Liver (tissue), 8 donors: ENCODE measurements at regions not wholly inside any gene's neighbourhood (a gene's known extent, or its start where the extent isn't known, plus 50 kb on each side); places are given as distances from the start of the nearest gene placed in this dataset.

Experiments used
- DNase-seq: peaks from one replicate; pipeline ENCODE4 v3.0.0-alpha.2; 2017; ENCODE audit warnings: low spot score
- H3K27ac ChIP-seq, 2 donors: one replicate each; pipeline ENCODE4 v1.7.0; 2013; ENCODE audit warnings: inconsistent platforms in 2 of 2, low read length in 2 of 2, control low read depth in 1 of 2, low read depth in 1 of 2, mild to moderate bottlenecking in 1 of 2
- H3K27me3 ChIP-seq, 4 donors: one replicate each; pipeline versions ENCODE4 v1.6.1 to v1.7.0; 2013; ENCODE audit warnings: low read length in 3 of 4, inconsistent platforms in 1 of 4, mild to moderate bottlenecking in 1 of 4, moderate library complexity in 1 of 4; ENCODE audit not compliant: control insufficient read depth in 4 of 4, insufficient read depth in 4 of 4
- H3K36me3 ChIP-seq, 4 donors: one replicate each; pipeline versions ENCODE4 v1.6.1 to v1.7.0; 2013; ENCODE audit warnings: low read length in 3 of 4, mild to moderate bottlenecking in 3 of 4, low read depth in 1 of 4, moderate library complexity in 1 of 4; ENCODE audit not compliant: control insufficient read depth in 4 of 4, insufficient read depth in 3 of 4
- H3K4me1 ChIP-seq, 4 donors: one replicate each; pipeline versions ENCODE4 v1.6.1 to v1.7.0; 2013; ENCODE audit warnings: low read length in 3 of 4, mild to moderate bottlenecking in 3 of 4, moderate library complexity in 1 of 4; ENCODE audit not compliant: control insufficient read depth in 4 of 4, insufficient read depth in 4 of 4
- H3K4me3 ChIP-seq, 3 donors: one replicate each; pipeline versions ENCODE4 v1.6.1 to v1.7.0; 2013; ENCODE audit warnings: low read length in 3 of 3, control low read depth in 1 of 3, low read depth in 1 of 3, mild to moderate bottlenecking in 1 of 3
- H3K9ac ChIP-seq, 2 donors: one replicate each; pipeline ENCODE4 v1.7.0; 2013; ENCODE audit warnings: low read length in 2 of 2, mild to moderate bottlenecking in 2 of 2, moderate library complexity in 2 of 2, control low read depth in 1 of 2, low read depth in 1 of 2
- H3K9me3 ChIP-seq, 4 donors: one replicate each; pipeline versions ENCODE4 v1.6.1 to v1.7.0; 2013; ENCODE audit warnings: low read length in 3 of 4; ENCODE audit not compliant: control insufficient read depth in 4 of 4
- ATF3 ChIP-seq: IDR thresholded peaks from 2 replicates; pipeline ENCODE4 v1.6.1; 2016; ENCODE audit warnings: antibody characterized with exemption
- EGR1 ChIP-seq, 2 donors: IDR thresholded peaks; 2 replicates each; pipeline ENCODE4 v1.6.1; 2016 to 2018; ENCODE audit warnings: antibody characterized with exemption in 2 of 2, low read depth in 2 of 2
- FOXA1 ChIP-seq: IDR thresholded peaks from 2 replicates; pipeline ENCODE4 v1.6.1; 2016; ENCODE audit warnings: antibody characterized with exemption
- FOXA2 ChIP-seq: IDR thresholded peaks from 2 replicates; pipeline ENCODE4 v1.6.1; 2016; ENCODE audit warnings: antibody characterized with exemption
- GABPA ChIP-seq, 2 donors: IDR thresholded peaks in 1 of 2; conservative IDR thresholded peaks in 1 of 2; 2 replicates each; pipeline ENCODE4 v1.6.1; 2016; ENCODE audit warnings: antibody characterized with exemption in 2 of 2, mild to moderate bottlenecking in 1 of 2, moderate library complexity in 1 of 2
- HNF4A ChIP-seq, 2 donors: conservative IDR thresholded peaks; 2 replicates each; pipeline ENCODE4 v1.6.1; 2016; ENCODE audit warnings: antibody characterized with exemption in 2 of 2, mild to moderate bottlenecking in 2 of 2
- HNF4G ChIP-seq: IDR thresholded peaks from 2 replicates; pipeline ENCODE4 v1.6.1; 2016; ENCODE audit warnings: antibody characterized with exemption
- JUND ChIP-seq, 2 donors: IDR thresholded peaks; 2 replicates each; pipeline ENCODE4 v1.6.1; 2016; ENCODE audit warnings: antibody characterized with exemption in 2 of 2
- NR2F2 ChIP-seq: IDR thresholded peaks from 2 replicates; pipeline ENCODE4 v1.6.1; 2016; ENCODE audit warnings: antibody characterized with exemption
- RAD21 ChIP-seq, 2 donors: IDR thresholded peaks; 2 replicates each; pipeline ENCODE4 v1.6.1; 2016; ENCODE audit warnings: antibody characterized with exemption in 2 of 2, mild to moderate bottlenecking in 2 of 2
- RXRA ChIP-seq, 2 donors: IDR thresholded peaks; 2 replicates each; pipeline ENCODE4 v1.6.1; 2017 to 2018; ENCODE audit warnings: antibody characterized with exemption in 2 of 2, mild to moderate bottlenecking in 1 of 2
- SP1 ChIP-seq: IDR thresholded peaks from 2 replicates; pipeline ENCODE4 v1.6.1; 2018; ENCODE audit warnings: antibody characterized with exemption, mild to moderate bottlenecking
- TAF1 ChIP-seq: conservative IDR thresholded peaks from 2 replicates; pipeline ENCODE4 v1.6.1; 2016; ENCODE audit warnings: antibody characterized with exemption, mild to moderate bottlenecking
- YY1 ChIP-seq: IDR thresholded peaks from 2 replicates; pipeline ENCODE4 v1.6.1; 2016; ENCODE audit warnings: antibody characterized with exemption, mild to moderate bottlenecking
- WGBS: extraction: QIAGEN DNeasy Blood & Tissue Kit; methylation state at CpG from one replicate; pipeline ENCODE4 v1.1.7; 2013; 5-methylcytosine and 5-hydroxymethylcytosine counted together
- TF ChIP-seq, protein P1 (sequence below): IDR thresholded peaks from 2 replicates; pipeline ENCODE4 v1.6.1; 2016; ENCODE audit warnings: antibody characterized with exemption
- TF ChIP-seq, protein P2 (sequence below): fragments of 150-350 bp; IDR thresholded peaks from 2 replicates; pipeline ENCODE4 v1.5.1; 2017; ENCODE audit warnings: improper control_type of control experiment, low read depth, low read length; ENCODE audit not compliant: missing input control
- TF ChIP-seq, protein P3 (sequence below): IDR thresholded peaks from 2 replicates; pipeline ENCODE4 v1.6.1; 2016; ENCODE audit warnings: antibody characterized with exemption, mild to moderate bottlenecking
- TF ChIP-seq, protein P4 (sequence below): IDR thresholded peaks from 2 replicates; pipeline ENCODE4 v1.6.1; 2016; ENCODE audit warnings: antibody characterized with exemption
- donor health status: healthy.
- donor health status: healthy.
- donor health status: healthy.
- donor health status: healthy.
- donor health status: healthy.

GRCh38 chr2:138432971-138433370 lies 68.6 kb upstream of the SPOPL start:
- Histone ChIP-seq H3K4me1 (peaks cover 3 to 10% (median 8%) of the 10 kb centered on the region in 4 donors), H3K4me3 (no peak overlapping the region), H3K36me3 (no peaks in the 10 kb centered on the region), H3K9me3 (no peaks in the 10 kb centered on the region), H3K9ac (no peak overlapping the region), H3K27me3 (no peaks in the 10 kb centered on the region), H3K27ac (no peak overlapping the region)
- TF ChIP-seq FOXA2 (no peak), YY1 (no peak), TAF1 (no peak), SP1 (no peak), RXRA (IDR thresholded peaks at IDR 0.05) (no peak), NR2F2 (no peak), RAD21 (IDR thresholded peaks at IDR 0.05) (no peak), ATF3 (no peak), FOXA1 (no peak), HNF4A (conservative IDR thresholded peaks at IDR 0.05) (no peak), GABPA (IDR thresholded peaks at IDR 0.05 in 1 of 2, conservative IDR thresholded peaks at IDR 0.05 in 1 of 2) (no peak), HNF4G (no peak), EGR1 (IDR thresholded peaks at IDR 0.05; ENCODE audit: low read depth in 2 of 2) (no peak), JUND (IDR thresholded peaks at IDR 0.05) (no peak)
- TF ChIP-seq, protein P1, sequence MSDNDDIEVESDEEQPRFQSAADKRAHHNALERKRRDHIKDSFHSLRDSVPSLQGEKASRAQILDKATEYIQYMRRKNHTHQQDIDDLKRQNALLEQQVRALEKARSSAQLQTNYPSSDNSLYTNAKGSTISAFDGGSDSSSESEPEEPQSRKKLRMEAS: no peak
- TF ChIP-seq, protein P2, sequence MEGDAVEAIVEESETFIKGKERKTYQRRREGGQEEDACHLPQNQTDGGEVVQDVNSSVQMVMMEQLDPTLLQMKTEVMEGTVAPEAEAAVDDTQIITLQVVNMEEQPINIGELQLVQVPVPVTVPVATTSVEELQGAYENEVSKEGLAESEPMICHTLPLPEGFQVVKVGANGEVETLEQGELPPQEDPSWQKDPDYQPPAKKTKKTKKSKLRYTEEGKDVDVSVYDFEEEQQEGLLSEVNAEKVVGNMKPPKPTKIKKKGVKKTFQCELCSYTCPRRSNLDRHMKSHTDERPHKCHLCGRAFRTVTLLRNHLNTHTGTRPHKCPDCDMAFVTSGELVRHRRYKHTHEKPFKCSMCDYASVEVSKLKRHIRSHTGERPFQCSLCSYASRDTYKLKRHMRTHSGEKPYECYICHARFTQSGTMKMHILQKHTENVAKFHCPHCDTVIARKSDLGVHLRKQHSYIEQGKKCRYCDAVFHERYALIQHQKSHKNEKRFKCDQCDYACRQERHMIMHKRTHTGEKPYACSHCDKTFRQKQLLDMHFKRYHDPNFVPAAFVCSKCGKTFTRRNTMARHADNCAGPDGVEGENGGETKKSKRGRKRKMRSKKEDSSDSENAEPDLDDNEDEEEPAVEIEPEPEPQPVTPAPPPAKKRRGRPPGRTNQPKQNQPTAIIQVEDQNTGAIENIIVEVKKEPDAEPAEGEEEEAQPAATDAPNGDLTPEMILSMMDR: no peak
- TF ChIP-seq, protein P3, sequence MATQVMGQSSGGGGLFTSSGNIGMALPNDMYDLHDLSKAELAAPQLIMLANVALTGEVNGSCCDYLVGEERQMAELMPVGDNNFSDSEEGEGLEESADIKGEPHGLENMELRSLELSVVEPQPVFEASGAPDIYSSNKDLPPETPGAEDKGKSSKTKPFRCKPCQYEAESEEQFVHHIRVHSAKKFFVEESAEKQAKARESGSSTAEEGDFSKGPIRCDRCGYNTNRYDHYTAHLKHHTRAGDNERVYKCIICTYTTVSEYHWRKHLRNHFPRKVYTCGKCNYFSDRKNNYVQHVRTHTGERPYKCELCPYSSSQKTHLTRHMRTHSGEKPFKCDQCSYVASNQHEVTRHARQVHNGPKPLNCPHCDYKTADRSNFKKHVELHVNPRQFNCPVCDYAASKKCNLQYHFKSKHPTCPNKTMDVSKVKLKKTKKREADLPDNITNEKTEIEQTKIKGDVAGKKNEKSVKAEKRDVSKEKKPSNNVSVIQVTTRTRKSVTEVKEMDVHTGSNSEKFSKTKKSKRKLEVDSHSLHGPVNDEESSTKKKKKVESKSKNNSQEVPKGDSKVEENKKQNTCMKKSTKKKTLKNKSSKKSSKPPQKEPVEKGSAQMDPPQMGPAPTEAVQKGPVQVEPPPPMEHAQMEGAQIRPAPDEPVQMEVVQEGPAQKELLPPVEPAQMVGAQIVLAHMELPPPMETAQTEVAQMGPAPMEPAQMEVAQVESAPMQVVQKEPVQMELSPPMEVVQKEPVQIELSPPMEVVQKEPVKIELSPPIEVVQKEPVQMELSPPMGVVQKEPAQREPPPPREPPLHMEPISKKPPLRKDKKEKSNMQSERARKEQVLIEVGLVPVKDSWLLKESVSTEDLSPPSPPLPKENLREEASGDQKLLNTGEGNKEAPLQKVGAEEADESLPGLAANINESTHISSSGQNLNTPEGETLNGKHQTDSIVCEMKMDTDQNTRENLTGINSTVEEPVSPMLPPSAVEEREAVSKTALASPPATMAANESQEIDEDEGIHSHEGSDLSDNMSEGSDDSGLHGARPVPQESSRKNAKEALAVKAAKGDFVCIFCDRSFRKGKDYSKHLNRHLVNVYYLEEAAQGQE: no peak
- 69% methylated on average over 2 of the region's 2 CpGs for WGBS
- DNase-seq: no peak

GRCh38 chr2:138433995-138434951 lies 67.3 kb upstream of the SPOPL start:
- H3K4me1 ChIP-seq: peaks cover 0 to 8% (median 5%) of the 10 kb centered on the region in 4 donors
- TF ChIP-seq, protein P4, sequence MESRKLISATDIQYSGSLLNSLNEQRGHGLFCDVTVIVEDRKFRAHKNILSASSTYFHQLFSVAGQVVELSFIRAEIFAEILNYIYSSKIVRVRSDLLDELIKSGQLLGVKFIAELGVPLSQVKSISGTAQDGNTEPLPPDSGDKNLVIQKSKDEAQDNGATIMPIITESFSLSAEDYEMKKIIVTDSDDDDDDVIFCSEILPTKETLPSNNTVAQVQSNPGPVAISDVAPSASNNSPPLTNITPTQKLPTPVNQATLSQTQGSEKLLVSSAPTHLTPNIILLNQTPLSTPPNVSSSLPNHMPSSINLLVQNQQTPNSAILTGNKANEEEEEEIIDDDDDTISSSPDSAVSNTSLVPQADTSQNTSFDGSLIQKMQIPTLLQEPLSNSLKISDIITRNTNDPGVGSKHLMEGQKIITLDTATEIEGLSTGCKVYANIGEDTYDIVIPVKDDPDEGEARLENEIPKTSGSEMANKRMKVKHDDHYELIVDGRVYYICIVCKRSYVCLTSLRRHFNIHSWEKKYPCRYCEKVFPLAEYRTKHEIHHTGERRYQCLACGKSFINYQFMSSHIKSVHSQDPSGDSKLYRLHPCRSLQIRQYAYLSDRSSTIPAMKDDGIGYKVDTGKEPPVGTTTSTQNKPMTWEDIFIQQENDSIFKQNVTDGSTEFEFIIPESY: peak; percentile 30
- peak; percentile 68 to 80 for TF ChIP-seq HNF4A (conservative IDR thresholded peaks at IDR 0.05)
- no peak for TF ChIP-seq TAF1
- TF ChIP-seq RAD21 (IDR thresholded peaks at IDR 0.05): peak; percentile 28 to 32
- TF ChIP-seq, protein P3: peak; percentile 58
- TF ChIP-seq FOXA2: peak; percentile 42
- TF ChIP-seq ATF3: no peak
- TF ChIP-seq SP1: peak; percentile 45
- TF ChIP-seq GABPA (IDR thresholded peaks at IDR 0.05 in 1 of 2, conservative IDR thresholded peaks at IDR 0.05 in 1 of 2): no peak
- peak; percentile 14 to 43 for TF ChIP-seq RXRA (IDR thresholded peaks at IDR 0.05)
- peak; percentile 23 for TF ChIP-seq YY1
- no peak for TF ChIP-seq EGR1 (IDR thresholded peaks at IDR 0.05; ENCODE audit: low read depth in 2 of 2)
- H3K27ac ChIP-seq: no peak overlapping the region
- WGBS: 71% methylated on average over 8 of the region's 8 CpGs
- DNase-seq: no peak
- H3K36me3 ChIP-seq: no peaks in the 10 kb centered on the region
- no peaks in the 10 kb centered on the region for H3K9me3 ChIP-seq
- no peaks in the 10 kb centered on the region for H3K27me3 ChIP-seq
- no peak overlapping the region for H3K9ac ChIP-seq
- H3K4me3 ChIP-seq: no peak overlapping the region
